Stimulated activated CD8-positive, alpha-beta memory T cell treated with anti-CD3 and anti-CD28 coated beads, Interleukin-4, amount 100 ng/mL, for 48 hours (primary cell): ENCODE measurements at regions not wholly inside any gene's neighbourhood (a gene's known extent, or its start where the extent isn't known, plus 50 kb on each side); places are given as distances from the start of the nearest gene placed in this dataset.
"Not testable (repeated sequence)": the region's sequence is repeated elsewhere in the genome, so short reads cannot be mapped to it uniquely, and the experiment has no call there.

Source experiments
- DNase-seq: peaks from one replicate; pipeline ENCODE4 v3.0.0-alpha.2; 2020

GRCh38 chr4:140244328-140244727, 90.3 kb upstream of the MAML3 start:
- no peak for DNase-seq

GRCh38 chr4:140243278-140243753, 89.3 kb upstream of the MAML3 start:
- no peak for DNase-seq

- DNase-seq, result no peak
Measured at GRCh38 chr4:140242357-140243277, 88.6 kb upstream of the MAML3 start.

GRCh38 chr4:140240237-140240636, 86.3 kb upstream of the MAML3 start:
- no peak for DNase-seq

GRCh38 chr4:140239311-140239710, 85.3 kb upstream of the MAML3 start:
- DNase-seq, result no peak

- DNase-seq, result no peak
Measured at GRCh38 chr4:140238351-140239056, 84.5 kb upstream of the MAML3 start.

GRCh38 chr4:140237616-140238350, 83.8 kb upstream of the MAML3 start:
- DNase-seq, result no peak

GRCh38 chr4:140236654-140237169, 82.7 kb upstream of the MAML3 start:
- no peak for DNase-seq

GRCh38 chr4:140234697-140235060, 80.7 kb upstream of the MAML3 start:
- DNase-seq, result no peak

GRCh38 chr4:140233791-140234696, 80.1 kb upstream of the MAML3 start:
- DNase-seq, result no peak

- no peak for DNase-seq
Measured at GRCh38 chr4:140229881-140230280, 75.9 kb upstream of the MAML3 start.

- DNase-seq, result no peak
Measured at GRCh38 chr4:140227286-140227685, 73.3 kb upstream of the MAML3 start.

- DNase-seq, result no peak
Measured at GRCh38 chr4:140223056-140223810, 69.2 kb upstream of the MAML3 start.

- DNase-seq, result no peak
Measured at GRCh38 chr4:140222171-140222570, 68.2 kb upstream of the MAML3 start.

- no peak for DNase-seq
Measured at GRCh38 chr4:140220058-140220457, 66.1 kb upstream of the MAML3 start.

GRCh38 chr4:140219567-140219966, 65.6 kb upstream of the MAML3 start:
- no peak for DNase-seq

- DNase-seq, result not testable (repeated sequence)
Measured at GRCh38 chr4:140219070-140219469, 65.1 kb upstream of the MAML3 start.

- no peak for DNase-seq
Measured at GRCh38 chr4:140213749-140214148, 59.8 kb upstream of the MAML3 start.

- no peak for DNase-seq
Measured at GRCh38 chr4:140213116-140213515, 59.1 kb upstream of the MAML3 start.

GRCh38 chr4:140212646-140213045, 58.7 kb upstream of the MAML3 start:
- DNase-seq, result no peak

- DNase-seq, result no peak
Measured at GRCh38 chr4:140212194-140212593, 58.2 kb upstream of the MAML3 start.
